ENCODE measurements at regions not wholly inside any gene's neighbourhood (a gene's known extent, or its start where the extent isn't known, plus 50 kb on each side); places are given as distances from the start of the nearest gene placed in this dataset.

- Histone ChIP-seq H3K27me3 (ENCODE audit: control insufficient read depth, insufficient read depth, low read length, poor library complexity, severe bottlenecking) (no peaks in the 10 kb centered on the region), H3K4me1 (ENCODE audit: control insufficient read depth, insufficient read depth, low read length) (no peaks in the 10 kb centered on the region), H3K9ac (ENCODE audit: extremely low read depth, low read length, poor library complexity, severe bottlenecking) (no peak overlapping the region), H3K36me3 (ENCODE audit: control insufficient read depth, insufficient read depth, low read length) (no peaks in the 10 kb centered on the region), H3K9me3 (ENCODE audit: control insufficient read depth, low read length) (no peaks in the 10 kb centered on the region), H3K4me3 (ENCODE audit: low read length) (no peak overlapping the region), H3K27ac (ENCODE audit: low read depth, low read length) (no peak overlapping the region)
- no peaks in the 10 kb centered on the region for H3K4me1 Mint-ChIP-seq
- no peaks in the 10 kb centered on the region for H3K36me3 Mint-ChIP-seq (ENCODE audit: low read depth)
- no peak overlapping the region for H3K4me3 Mint-ChIP-seq
- DNase-seq: no peak
- H3K27me3 Mint-ChIP-seq (ENCODE audit: insufficient read depth): no peaks in the 10 kb centered on the region
- TF ChIP-seq, protein P1, sequence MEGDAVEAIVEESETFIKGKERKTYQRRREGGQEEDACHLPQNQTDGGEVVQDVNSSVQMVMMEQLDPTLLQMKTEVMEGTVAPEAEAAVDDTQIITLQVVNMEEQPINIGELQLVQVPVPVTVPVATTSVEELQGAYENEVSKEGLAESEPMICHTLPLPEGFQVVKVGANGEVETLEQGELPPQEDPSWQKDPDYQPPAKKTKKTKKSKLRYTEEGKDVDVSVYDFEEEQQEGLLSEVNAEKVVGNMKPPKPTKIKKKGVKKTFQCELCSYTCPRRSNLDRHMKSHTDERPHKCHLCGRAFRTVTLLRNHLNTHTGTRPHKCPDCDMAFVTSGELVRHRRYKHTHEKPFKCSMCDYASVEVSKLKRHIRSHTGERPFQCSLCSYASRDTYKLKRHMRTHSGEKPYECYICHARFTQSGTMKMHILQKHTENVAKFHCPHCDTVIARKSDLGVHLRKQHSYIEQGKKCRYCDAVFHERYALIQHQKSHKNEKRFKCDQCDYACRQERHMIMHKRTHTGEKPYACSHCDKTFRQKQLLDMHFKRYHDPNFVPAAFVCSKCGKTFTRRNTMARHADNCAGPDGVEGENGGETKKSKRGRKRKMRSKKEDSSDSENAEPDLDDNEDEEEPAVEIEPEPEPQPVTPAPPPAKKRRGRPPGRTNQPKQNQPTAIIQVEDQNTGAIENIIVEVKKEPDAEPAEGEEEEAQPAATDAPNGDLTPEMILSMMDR (conservative IDR thresholded peaks at IDR 0.05): no peak
- H3K9me3 Mint-ChIP-seq: peaks cover 11% of the 10 kb centered on the region
- WGBS, 2 experiments (ENCODE audit: insufficient coverage in 1 of 2, insufficient read length in 1 of 2): 90% methylated on average over 2 of the region's 2 CpGs; no CpG with 5 or more reads in 1 of the 2 experiments
- H3K27ac Mint-ChIP-seq: no peak overlapping the region
Measured at GRCh38 chr3:191120447-191121298, 78.4 kb upstream of the OSTN start.

- no peak overlapping the region for H3K4me3 Mint-ChIP-seq
- no peaks in the 10 kb centered on the region for H3K36me3 Mint-ChIP-seq (ENCODE audit: low read depth)
- Histone ChIP-seq H3K9me3 (ENCODE audit: control insufficient read depth, low read length) (no peaks in the 10 kb centered on the region), H3K4me3 (ENCODE audit: low read length) (no peak overlapping the region), H3K27ac (ENCODE audit: low read depth, low read length) (no peak overlapping the region), H3K36me3 (ENCODE audit: control insufficient read depth, insufficient read depth, low read length) (no peaks in the 10 kb centered on the region), H3K27me3 (ENCODE audit: control insufficient read depth, insufficient read depth, low read length, poor library complexity, severe bottlenecking) (no peaks in the 10 kb centered on the region), H3K4me1 (ENCODE audit: control insufficient read depth, insufficient read depth, low read length) (no peaks in the 10 kb centered on the region), H3K9ac (ENCODE audit: extremely low read depth, low read length, poor library complexity, severe bottlenecking) (no peak overlapping the region)
- H3K4me1 Mint-ChIP-seq: no peaks in the 10 kb centered on the region
- TF ChIP-seq, protein P1 (conservative IDR thresholded peaks at IDR 0.05): no peak
- 80 to 100% methylated on average over 1 to 3 of the region's 3 CpGs for WGBS, 2 experiments (ENCODE audit: insufficient coverage in 1 of 2, insufficient read length in 1 of 2)
- peaks cover 6% of the 10 kb centered on the region for H3K9me3 Mint-ChIP-seq
- no peaks in the 10 kb centered on the region for H3K27me3 Mint-ChIP-seq (ENCODE audit: insufficient read depth)
- no peak overlapping the region for H3K27ac Mint-ChIP-seq
- DNase-seq: no peak
Measured at GRCh38 chr3:191119415-191120295, 79.4 kb upstream of the OSTN start.

DNA sequence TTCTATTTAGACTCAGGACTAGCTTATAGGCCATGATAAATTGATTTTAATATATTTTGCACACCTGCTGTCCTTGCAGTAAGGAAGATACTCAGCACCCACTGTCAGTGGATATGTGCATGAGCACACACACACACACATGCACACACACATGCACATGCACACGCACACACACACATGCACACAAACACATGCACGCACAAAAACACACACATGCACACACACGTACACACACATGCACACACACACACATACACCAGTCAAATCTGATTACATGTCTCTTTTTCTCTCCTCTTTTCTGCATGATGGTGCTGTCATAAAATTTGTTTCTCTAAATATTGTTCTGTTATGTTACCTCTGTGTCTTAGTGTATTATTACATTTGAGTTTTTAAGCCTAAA is 87.3 kb upstream of the OSTN start:
- H3K27ac Mint-ChIP-seq: no peak overlapping the region
- TF ChIP-seq, protein P1 (conservative IDR thresholded peaks at IDR 0.05): no peak
- H3K9me3 Mint-ChIP-seq: no peaks in the 10 kb centered on the region

More for the DNA sequence above, 87.3 kb upstream of the OSTN start:
- Mint-ChIP-seq H3K4me1 (no peaks in the 10 kb centered on the region), H3K27me3 (ENCODE audit: insufficient read depth) (no peaks in the 10 kb centered on the region), H3K4me3 (no peak overlapping the region), H3K36me3 (ENCODE audit: low read depth) (no peaks in the 10 kb centered on the region)
- no peak overlapping the region for H3K9ac ChIP-seq (ENCODE audit: extremely low read depth, low read length, poor library complexity, severe bottlenecking)
- WGBS, 2 experiments (ENCODE audit: insufficient coverage in 1 of 2, insufficient read length in 1 of 2): 0 to 75% methylated on average over 1 to 3 of the region's 3 CpGs
- H3K4me3 ChIP-seq (ENCODE audit: low read length): no peak overlapping the region
- H3K4me1 ChIP-seq (ENCODE audit: control insufficient read depth, insufficient read depth, low read length): no peaks in the 10 kb centered on the region
- H3K27me3 ChIP-seq (ENCODE audit: control insufficient read depth, insufficient read depth, low read length, poor library complexity, severe bottlenecking): no peaks in the 10 kb centered on the region
- H3K9me3 ChIP-seq (ENCODE audit: control insufficient read depth, low read length): no peaks in the 10 kb centered on the region
- H3K27ac ChIP-seq (ENCODE audit: low read depth, low read length): no peak overlapping the region
- no peak for DNase-seq
- H3K36me3 ChIP-seq (ENCODE audit: control insufficient read depth, insufficient read depth, low read length): no peaks in the 10 kb centered on the region

Measured in endodermal cell (in vitro differentiated cells).